ENCODE measurements at regions not wholly inside any gene's neighbourhood (a gene's known extent, or its start where the extent isn't known, plus 50 kb on each side); places are given as distances from the start of the nearest gene placed in this dataset.

DNA sequence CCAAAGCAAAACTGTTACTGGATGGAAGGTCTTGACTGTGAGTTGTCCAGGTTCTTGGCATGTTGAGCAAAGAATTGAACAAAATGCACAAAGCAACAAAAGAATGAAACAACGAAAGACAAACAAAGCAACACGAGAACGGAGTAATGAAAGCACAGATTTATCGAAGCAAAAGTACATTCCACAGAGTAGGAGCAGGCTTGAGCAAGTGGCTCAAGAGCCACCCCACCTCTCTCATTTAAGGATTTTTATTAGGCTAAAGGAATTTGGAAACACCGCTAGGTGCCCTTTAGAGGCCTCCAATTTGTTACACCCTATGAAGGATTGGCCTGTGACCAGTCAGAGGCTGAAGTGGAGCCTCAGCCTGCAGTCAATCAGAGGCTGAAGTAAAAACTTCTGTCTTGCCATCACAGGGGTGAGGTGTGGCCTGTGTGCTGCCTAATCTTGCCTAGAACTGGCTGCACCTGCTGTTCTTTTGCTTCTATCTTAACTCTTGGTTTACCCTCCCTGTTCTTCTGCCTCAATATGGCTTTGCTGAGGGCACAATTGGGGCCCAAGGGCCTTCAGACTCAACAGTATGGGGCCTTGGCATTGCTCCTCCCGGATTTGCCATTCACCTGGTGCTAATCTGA lies 59.4 kb upstream of the FTH1 start:
- DNase-seq, result no peak

DNA sequence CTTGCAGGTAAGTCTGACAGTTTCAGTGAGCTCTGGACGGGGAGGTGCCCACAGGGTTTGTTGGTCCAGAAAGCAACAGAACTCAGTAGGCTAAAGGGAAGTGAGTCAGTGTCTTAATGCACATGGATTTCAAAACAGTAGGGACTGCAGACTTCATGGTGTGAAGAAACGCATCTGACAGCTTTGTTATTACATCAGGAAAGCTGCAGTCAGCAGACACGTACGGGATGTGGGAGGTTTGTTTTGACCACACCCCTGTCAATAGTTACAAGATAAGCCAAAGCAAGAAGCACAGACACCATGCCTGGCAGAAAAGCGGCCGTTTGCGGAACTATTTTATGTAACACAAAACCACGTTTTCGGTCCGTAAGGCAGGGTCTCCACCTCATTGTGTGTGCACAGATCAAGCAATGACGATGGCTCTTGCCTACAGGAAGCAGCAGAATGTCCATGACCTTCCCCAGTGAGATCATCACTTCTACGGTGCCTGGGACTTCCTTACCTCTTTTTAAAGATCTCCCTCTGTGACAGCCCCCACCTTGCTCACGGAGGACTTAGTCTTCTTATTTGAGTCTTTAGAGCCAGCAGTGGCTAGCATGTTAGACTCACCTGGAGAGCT lies 58.2 kb upstream of the FTH1 start:
- peak; percentile 63 for DNase-seq

DNA sequence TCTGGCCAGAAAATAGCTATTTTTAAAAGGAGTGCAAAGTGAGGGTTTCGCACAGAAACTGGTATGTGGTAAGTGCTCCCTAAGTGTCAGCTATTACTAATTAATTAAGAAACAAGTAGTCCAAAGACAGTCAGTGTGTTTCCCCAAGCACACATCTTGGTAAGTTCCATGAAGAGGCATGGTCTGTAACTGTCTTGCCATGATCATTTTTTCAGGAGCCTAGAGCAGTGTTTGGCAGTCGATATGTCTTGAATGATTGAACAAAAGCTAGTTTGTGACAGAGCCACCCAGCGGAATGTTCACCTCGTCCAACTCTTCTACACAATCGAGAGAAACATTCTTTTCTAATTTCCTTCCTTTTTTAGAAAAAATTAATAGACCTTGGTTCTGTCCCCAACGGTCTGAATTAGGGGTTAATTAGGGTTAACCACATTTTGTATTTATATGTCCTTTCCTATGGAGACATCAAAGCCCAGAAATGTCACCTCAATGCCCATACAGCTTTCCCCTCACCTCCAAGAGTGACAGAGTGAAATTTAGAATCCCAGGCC lies 57.6 kb upstream of the FTH1 start:
- DNase-seq, result no peak

GRCh38 chr11:62022211-62022610 lies 54.8 kb upstream of the FTH1 start:
- DNase-seq, result no peak

DNA sequence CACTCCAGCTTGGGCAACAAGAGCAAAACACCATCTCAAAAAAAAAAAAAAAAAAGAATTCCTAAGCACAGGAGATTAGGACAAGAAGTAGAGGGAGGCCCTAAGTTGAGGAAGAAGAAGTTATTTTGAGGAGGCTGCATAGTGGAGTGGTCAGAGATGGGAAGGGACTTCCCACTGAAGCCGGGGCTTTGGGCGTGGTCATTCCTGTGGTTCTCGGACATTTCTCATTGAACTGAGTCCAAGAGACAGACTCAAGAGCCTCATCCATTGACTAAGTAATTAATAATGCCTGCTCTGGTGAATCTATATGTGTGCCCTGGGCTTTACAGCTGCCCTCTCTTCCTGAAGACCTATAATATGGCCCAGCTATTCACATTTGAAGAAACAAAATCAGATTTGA lies 53.2 kb upstream of the FTH1 start:
- DNase-seq, result no peak

DNA sequence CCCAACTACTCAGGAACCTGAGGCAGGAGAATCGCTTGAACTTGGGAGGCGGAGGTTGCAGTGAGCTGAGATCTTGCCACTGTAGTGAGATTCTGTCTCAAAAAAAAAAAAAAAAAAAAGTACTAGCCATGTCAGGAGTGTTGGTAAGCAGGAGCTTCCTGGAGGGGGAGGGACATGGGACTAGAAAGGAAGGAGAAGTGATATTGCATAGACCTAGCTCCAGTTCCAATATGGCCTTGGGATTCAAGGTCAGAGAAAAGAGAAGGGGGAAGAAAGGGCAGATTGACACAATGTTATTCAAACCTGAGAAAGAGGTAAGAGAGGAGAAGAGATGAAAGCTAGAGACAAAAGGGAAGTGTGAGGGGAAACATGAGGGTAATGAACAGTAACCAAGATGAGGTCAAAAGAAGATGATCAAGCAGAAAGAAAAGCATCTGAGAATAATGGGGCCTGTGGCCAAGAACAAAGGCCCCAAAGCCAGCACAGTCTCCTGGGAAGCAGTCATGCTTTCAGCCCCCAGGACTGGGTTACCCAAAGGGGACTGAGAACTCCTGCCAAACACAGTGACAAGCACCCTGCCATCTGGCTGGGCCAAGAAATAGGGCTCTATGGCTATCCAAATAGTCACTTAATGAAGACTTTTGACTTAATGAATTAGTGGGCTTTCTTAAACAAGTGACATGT lies 51.7 kb upstream of the FTH1 start:
- DNase-seq, result no peak

GRCh38 chr11:62017878-62018655 lies 50.6 kb upstream of the FTH1 start:
- DNase-seq, result no peak
